Activated CD8-positive, alpha-beta memory T cell treated with anti-CD3 and anti-CD28 coated beads, Interleukin-2, amount 50 U/mL, for 48 hours (primary cell): ENCODE measurements at regions not wholly inside any gene's neighbourhood (a gene's known extent, or its start where the extent isn't known, plus 50 kb on each side); places are given as distances from the start of the nearest gene placed in this dataset.
A peak's percentile ranks its signal among the peaks of the same experiment; 100 is the strongest.

Experiments
- DNase-seq: peaks from one replicate; pipeline ENCODE4 v3.0.0-alpha.2; 2020

DNA sequence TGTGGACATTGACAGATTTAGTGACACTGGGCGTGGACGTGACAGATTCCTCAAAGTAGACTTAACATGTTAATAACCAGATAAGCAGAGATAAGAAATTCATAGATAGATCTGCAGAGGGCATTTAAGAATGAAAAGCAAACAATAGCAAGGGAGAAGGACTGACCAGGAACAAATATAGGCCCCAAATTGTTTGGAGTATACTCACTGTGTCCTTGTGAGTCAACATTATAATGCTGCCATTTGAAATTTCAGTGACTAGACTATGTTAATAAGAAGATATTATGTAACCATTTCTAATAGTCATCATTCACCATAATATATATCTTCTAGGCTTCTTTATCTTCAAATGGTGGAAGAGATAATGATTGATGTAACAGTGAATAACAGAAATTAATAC is 78.1 kb upstream of the SLC38A11 start:
- DNase-seq, result no peak

DNA sequence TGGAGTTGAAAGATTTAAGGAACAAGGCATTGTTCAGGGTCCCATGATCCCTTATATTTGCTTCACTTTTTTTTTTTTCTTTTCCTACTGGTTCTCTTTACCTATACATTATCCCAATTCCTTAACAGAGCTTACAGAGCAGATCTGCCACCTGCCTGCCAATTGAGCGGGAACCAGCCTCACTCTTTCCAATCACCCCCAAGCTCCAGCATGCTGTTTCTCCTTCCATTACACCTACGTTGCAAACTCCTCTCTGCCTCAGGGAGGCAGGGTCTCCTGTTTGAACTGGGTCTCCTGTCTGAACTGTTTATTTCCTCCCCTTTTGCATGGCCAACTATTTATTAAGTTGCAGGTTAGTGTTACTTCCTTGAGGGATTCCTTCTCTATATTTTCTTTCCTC is 77.2 kb upstream of the SLC38A11 start:
- DNase-seq, result no peak

DNA sequence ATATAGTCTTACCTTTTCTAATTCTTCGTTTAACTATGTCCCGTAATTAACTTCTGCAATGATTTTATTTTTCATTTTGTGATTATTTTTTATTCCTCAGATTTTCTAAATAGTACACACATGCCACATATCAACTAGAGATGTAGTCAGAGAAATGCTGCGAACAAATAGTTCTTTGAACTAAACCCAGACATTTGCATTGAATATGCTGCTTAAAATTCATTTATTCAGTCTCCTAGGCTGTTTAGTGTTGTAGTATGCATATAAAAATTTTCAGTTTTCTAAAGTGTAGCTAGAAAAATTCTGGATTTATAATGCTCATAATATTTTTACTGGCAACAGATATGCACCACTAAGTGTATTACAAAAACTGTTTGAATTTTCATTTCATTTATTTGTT is 68.9 kb upstream of the SLC38A11 start:
- DNase-seq, result no peak

GRCh38 chr2:165022781-165023180 is 67.5 kb upstream of the SLC38A11 start:
- no peak for DNase-seq

GRCh38 chr2:165017966-165018596 is 62.8 kb upstream of the SLC38A11 start:
- no peak for DNase-seq

DNA sequence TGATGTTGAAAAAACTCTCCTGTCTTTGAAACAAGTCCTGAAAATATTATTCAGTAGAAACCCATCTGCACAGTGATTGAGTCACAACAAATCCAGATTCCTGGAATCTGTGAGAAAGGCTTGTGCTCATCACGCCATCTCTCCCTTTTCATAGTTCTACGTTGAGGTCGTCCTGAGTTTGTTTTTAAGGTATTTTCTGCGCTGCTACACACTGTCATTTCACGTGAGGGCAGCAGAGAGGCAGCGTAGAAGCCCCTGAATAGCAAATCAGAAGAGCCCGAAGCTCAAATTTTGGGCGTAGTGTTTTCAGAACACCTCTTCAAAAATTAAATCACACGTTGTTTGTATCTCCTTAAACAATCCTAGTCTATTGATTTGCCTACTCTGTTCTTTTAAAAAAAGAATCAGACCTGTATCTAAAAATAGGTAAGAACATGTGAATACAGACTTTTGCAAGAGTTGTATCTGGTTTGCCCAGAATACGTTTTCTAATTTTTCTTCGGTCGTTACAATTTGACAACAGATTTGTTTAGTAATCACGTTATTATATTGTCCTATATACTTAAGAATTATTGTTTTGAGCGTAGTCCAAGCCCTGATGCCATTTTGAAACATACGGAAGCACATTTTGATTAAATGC is 61.6 kb upstream of the SLC38A11 start:
- DNase-seq, result no peak

DNA sequence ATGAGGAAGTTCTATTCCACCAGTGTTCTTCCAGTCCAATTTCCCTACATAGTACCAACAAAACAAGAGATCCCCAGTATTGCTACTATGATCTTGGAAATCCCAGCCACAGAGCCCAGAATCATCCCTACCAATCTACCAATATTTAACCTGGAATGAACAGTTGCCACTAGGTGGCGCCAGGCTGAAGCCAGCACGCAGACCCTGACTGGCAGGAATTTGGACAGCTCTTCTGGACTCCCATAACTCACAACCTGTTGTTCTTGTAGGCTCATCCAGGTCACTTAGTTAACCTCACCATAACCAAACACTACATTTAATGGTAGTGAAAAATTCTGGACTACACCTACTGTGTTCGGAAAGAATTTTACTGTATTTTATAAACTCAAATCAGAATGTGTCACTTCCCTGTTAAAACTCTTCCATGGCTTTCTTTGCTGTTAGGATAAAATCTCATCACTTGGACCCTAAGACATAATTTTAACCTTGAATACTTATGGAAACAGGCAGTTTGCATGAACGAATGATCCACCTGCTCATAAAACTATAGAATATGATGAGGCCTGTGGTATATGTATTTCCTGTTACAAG is 59.8 kb upstream of the SLC38A11 start:
- peak; percentile 84 for DNase-seq

GRCh38 chr2:165013944-165014619 is 58.8 kb upstream of the SLC38A11 start:
- DNase-seq, result no peak

- DNase-seq, result no peak
Measured at GRCh38 chr2:165011199-165011598, 55.9 kb upstream of the SLC38A11 start.

DNA sequence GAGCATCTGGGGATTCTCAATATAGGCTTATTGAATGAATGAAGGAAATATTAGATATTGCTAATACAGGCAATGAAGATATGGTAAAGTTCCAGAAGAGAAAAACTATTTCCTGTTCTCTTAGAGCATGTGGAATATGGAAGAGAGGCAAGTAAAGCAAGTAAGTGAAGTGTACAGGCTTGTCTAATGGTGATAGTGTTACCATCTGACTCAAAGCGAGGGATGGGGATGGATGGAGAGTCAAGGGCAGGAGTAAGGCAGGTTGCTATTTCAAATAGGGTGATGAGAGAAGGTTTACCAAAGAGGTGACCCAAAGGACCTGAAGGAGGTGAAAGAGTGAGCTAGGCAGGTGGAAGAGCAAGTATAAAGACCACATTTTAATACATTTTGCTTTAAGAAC is 55.2 kb upstream of the SLC38A11 start:
- no peak for DNase-seq

DNA sequence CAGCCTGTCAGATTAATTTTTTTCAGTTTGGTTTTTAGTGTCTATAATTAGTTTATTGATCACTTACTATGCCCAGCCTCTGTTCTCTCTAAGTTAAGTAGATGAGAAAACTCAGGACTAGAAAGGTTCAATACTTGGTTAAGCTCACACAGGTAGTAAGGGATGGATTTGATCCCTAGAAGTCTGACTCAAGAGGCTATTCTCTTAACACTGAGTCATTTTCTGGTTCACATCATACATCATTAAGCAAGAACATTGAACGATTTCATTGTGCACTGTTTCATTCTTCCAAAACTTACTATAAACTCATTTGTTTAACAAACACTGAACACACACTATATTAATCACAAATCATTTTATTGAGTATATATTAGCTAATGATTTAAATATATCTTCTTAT is 54.1 kb upstream of the SLC38A11 start:
- no peak for DNase-seq

GRCh38 chr2:165008730-165009315 is 53.5 kb upstream of the SLC38A11 start:
- DNase-seq, result no peak

GRCh38 chr2:165007161-165007744 is 51.9 kb upstream of the SLC38A11 start:
- no peak for DNase-seq
